ENCODE measurements at regions not wholly inside any gene's neighbourhood (a gene's known extent, or its start where the extent isn't known, plus 50 kb on each side); places are given as distances from the start of the nearest gene placed in this dataset.

GRCh38 chr7:35379481-35379880, 125.6 kb upstream of the TBX20 start:
- TF ChIP-seq YY1 (IDR thresholded peaks at IDR 0.05; ENCODE audit: insufficient read depth, insufficient read length) (no peak), SUZ12 (IDR thresholded peaks at IDR 0.05; ENCODE audit: extremely low read depth, insufficient read depth, insufficient read length) (no peak)

Data from NT2/D1 (cell line).